ENCODE measurements at regions not wholly inside any gene's neighbourhood (a gene's known extent, or its start where the extent isn't known, plus 50 kb on each side); places are given as distances from the start of the nearest gene placed in this dataset.

DNA sequence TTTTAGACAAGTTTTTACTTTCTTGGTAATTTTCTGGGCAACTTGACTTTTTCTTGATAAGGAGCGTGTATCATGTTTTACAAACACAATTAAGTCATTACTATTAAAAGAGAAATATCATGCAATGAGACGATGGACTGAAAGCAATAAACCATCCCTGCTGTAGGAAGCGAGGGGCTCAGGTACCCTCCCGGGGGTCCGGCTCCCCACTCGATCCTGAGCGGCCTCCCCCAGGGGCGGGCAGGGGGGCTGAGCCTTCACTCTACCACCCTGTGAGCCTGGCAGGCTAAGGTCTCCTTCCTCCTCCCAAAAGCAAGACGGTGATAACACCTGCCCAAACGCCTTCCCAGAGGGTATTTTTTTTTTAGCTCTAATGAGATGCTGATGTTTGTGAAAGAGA lies 51.8 kb upstream of the ADGRA1 start:
- Histone ChIP-seq H3K4me1 (ENCODE audit: control insufficient read depth, insufficient read depth, low read length) (peaks cover 6% of the 10 kb centered on the region), H3K36me3 (ENCODE audit: control insufficient read depth, insufficient read depth, low read length) (no peaks in the 10 kb centered on the region), H3K27ac (ENCODE audit: low read length) (no peak overlapping the region), H3K4me3 (ENCODE audit: low read length) (no peak overlapping the region), H3K27me3 (ENCODE audit: control insufficient read depth, insufficient read depth, low read length) (peaks cover 64% of the 10 kb centered on the region), H3K9me3 (replicated peaks; ENCODE audit: control insufficient read depth, low read depth, low read length) (no peaks in the 10 kb centered on the region)
- no peak for DNase-seq
- WGBS (ENCODE audit: insufficient coverage), result 37% methylated on average over 7 of the region's 10 CpGs

DNA sequence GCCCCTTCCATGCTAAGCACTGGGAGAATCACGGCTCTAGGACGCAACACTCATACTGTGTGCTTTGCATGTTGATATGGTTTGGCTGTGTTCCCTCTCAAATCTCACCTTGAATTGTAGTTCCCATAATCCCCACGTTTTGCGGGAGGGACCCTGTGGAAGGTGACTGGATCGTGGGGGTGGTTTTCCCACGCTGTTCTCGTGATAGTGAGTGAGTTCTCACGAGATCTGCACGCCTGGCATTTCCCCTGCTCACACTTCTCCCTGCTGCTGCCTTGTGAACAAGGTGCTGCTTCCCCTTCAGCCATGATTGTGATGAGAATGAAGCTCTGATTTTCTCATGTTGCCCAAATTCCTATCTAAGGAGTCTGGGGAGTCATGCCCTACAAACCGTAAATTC lies 53.0 kb upstream of the ADGRA1 start:
- Histone ChIP-seq H3K27me3 (ENCODE audit: control insufficient read depth, insufficient read depth, low read length) (peaks cover 67% of the 10 kb centered on the region), H3K4me3 (ENCODE audit: low read length) (no peak overlapping the region), H3K9me3 (replicated peaks; ENCODE audit: control insufficient read depth, low read depth, low read length) (no peaks in the 10 kb centered on the region), H3K27ac (ENCODE audit: low read length) (no peak overlapping the region), H3K36me3 (ENCODE audit: control insufficient read depth, insufficient read depth, low read length) (no peaks in the 10 kb centered on the region), H3K4me1 (ENCODE audit: control insufficient read depth, insufficient read depth, low read length) (peaks cover 10% of the 10 kb centered on the region)
- 65% methylated on average over 4 of the region's 10 CpGs for WGBS (ENCODE audit: insufficient coverage)
- no peak for DNase-seq

DNA sequence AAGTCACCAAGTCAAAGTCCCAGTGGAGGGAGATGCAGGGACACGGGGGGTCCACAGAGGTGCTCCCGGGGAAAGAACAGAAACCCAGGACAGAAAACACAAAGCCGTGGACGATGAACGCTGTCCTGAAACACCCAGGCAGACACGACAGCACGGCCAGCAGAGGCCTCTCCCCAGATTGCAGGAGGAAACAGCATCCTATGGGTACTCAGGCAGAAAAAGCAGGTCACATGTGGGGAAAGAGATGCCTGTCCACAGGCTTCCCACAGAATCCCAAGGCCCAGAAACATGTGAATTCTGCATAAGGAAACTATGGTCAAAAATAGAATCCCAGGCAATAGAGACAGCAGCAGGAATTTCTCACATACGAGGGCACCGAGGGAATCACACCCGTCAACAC lies 53.6 kb upstream of the ADGRA1 start:
- Histone ChIP-seq H3K4me1 (ENCODE audit: control insufficient read depth, insufficient read depth, low read length) (peaks cover 10% of the 10 kb centered on the region), H3K36me3 (ENCODE audit: control insufficient read depth, insufficient read depth, low read length) (no peaks in the 10 kb centered on the region), H3K27me3 (ENCODE audit: control insufficient read depth, insufficient read depth, low read length) (peaks cover 66% of the 10 kb centered on the region), H3K9me3 (replicated peaks; ENCODE audit: control insufficient read depth, low read depth, low read length) (no peaks in the 10 kb centered on the region), H3K4me3 (ENCODE audit: low read length) (no peak overlapping the region), H3K27ac (ENCODE audit: low read length) (no peak overlapping the region)
- 60% methylated on average over 7 of the region's 10 CpGs for WGBS (ENCODE audit: insufficient coverage)
- no peak for DNase-seq

DNA sequence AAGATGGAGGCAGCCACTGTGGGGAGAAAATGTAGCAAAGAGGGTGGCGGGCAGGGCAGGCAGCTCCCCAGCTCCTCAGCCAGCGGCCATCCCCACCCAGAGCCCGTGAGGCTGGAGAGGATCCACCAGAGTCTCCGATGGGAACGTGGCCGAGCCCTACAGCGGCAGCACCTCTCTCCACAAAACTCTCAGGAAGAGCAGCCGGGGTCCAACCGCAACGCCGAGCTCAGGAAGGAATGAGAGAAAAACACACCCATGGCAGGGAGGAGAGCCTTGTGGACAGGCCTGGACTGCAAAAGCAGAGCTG lies 54.0 kb upstream of the ADGRA1 start:
- Histone ChIP-seq H3K36me3 (ENCODE audit: control insufficient read depth, insufficient read depth, low read length) (no peaks in the 10 kb centered on the region), H3K27me3 (ENCODE audit: control insufficient read depth, insufficient read depth, low read length) (peaks cover 66% of the 10 kb centered on the region), H3K4me1 (ENCODE audit: control insufficient read depth, insufficient read depth, low read length) (peaks cover 10% of the 10 kb centered on the region), H3K4me3 (ENCODE audit: low read length) (no peak overlapping the region), H3K27ac (ENCODE audit: low read length) (no peak overlapping the region), H3K9me3 (replicated peaks; ENCODE audit: control insufficient read depth, low read depth, low read length) (no peaks in the 10 kb centered on the region)
- WGBS (ENCODE audit: insufficient coverage), result 48% methylated on average over 5 of the region's 11 CpGs
- no peak for DNase-seq

DNA sequence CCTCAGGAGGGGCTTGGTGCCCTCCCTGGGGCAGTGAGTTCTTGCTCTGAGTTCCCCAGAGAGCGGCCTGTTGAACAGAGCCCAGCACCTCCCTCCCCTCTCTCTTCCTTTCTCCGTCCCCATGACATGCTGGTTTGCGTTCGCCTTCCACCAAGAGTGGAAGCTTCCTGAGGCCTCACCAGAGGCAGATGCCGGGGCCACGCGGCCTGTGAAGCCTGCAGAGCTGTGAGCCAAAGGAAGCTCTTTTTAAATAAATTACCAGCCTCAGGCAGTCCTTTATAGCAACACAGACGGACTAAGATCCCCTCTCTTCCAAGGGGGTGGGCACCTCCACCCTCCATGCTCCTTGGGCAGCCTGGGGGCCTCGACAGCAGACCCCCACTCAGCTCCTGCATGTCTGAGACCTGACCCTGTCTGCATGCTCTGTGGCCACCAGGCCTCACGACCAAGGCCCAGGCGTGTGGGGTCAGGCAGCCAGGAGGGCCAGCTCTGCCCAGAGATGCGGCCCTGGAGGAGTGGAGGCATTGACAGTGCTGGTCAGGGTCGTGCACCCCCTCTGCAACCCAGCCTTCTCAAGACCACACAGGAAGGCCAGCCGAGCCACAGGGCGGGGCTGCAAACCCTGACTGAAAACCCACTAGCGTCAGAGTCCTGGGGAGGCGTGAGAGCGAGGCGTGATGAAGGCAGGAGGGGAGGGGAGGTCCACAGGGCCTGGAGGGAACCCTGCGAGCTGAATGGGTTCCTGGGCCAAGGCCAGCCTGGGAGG lies 54.6 kb upstream of the ADGRA1 start:
- no peak overlapping the region for H3K27ac ChIP-seq (ENCODE audit: low read length)
- H3K4me1 ChIP-seq (ENCODE audit: control insufficient read depth, insufficient read depth, low read length), result peaks cover 10% of the 10 kb centered on the region
- DNase-seq, result no peak
- no peaks in the 10 kb centered on the region for H3K9me3 ChIP-seq (replicated peaks; ENCODE audit: control insufficient read depth, low read depth, low read length)
- WGBS (ENCODE audit: insufficient coverage), result 86% methylated on average over 16 of the region's 20 CpGs
- peaks cover 63% of the 10 kb centered on the region for H3K27me3 ChIP-seq (ENCODE audit: control insufficient read depth, insufficient read depth, low read length)
- no peak overlapping the region for H3K4me3 ChIP-seq (ENCODE audit: low read length)
- H3K36me3 ChIP-seq (ENCODE audit: control insufficient read depth, insufficient read depth, low read length), result no peaks in the 10 kb centered on the region

DNA sequence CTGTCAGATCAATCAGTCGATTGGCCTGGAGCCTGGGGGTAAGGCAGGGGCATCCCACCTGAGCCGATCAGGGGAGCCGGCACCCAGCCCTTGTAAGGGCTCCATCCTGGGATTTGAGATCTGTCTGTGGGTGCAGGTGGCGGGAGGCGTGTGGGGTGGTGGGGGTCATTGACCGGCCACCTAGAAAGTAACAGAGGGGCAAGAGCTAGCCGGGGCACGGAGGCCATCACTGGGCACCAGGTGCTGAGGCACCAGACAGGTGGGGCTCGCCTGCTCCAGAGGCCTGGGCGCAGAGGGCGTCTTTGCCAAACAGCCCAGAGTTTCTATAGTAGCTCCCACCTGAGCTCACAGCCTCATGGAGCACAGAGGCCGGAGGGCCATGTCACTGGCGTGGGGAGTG lies 55.5 kb upstream of the ADGRA1 start:
- peaks cover 64% of the 10 kb centered on the region for H3K27me3 ChIP-seq (ENCODE audit: control insufficient read depth, insufficient read depth, low read length)
- no peaks in the 10 kb centered on the region for H3K9me3 ChIP-seq (replicated peaks; ENCODE audit: control insufficient read depth, low read depth, low read length)
- no peak overlapping the region for H3K27ac ChIP-seq (ENCODE audit: low read length)
- no peaks in the 10 kb centered on the region for H3K36me3 ChIP-seq (ENCODE audit: control insufficient read depth, insufficient read depth, low read length)
- peaks cover 16% of the 10 kb centered on the region for H3K4me1 ChIP-seq (ENCODE audit: control insufficient read depth, insufficient read depth, low read length)
- 91% methylated on average over 11 of the region's 13 CpGs for WGBS (ENCODE audit: insufficient coverage)
- no peak for DNase-seq
- no peak overlapping the region for H3K4me3 ChIP-seq (ENCODE audit: low read length)

DNA sequence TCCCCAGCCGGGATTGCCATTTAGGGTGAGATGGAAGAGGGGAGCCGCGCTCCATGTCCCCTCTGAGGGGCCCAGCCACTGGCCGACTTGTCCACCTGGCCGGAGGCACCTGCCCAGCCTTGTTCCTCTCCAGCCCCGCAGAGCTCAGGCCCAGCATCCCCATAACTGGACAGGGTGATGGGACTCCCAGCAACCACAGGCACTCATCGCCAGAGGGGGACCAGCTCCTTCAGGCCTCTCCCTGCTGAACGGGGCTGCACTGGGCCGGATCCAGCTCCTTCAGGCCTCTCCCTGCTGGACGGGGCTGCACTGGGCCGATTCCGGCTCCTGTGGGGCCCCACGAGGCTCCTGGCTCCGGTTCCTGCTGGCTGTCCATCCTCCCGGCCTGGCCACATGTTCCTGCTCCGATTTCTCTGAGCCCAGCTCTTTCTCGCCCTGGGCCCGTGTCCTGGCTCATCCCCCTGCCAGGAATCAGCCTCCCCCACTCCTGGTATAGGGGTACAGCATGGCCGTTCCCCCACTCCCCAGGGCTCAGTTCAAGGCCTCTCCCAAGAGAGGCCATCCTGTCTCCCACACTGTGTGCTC lies 56.1 kb upstream of the ADGRA1 start:
- peaks cover 62% of the 10 kb centered on the region for H3K27me3 ChIP-seq (ENCODE audit: control insufficient read depth, insufficient read depth, low read length)

DNA sequence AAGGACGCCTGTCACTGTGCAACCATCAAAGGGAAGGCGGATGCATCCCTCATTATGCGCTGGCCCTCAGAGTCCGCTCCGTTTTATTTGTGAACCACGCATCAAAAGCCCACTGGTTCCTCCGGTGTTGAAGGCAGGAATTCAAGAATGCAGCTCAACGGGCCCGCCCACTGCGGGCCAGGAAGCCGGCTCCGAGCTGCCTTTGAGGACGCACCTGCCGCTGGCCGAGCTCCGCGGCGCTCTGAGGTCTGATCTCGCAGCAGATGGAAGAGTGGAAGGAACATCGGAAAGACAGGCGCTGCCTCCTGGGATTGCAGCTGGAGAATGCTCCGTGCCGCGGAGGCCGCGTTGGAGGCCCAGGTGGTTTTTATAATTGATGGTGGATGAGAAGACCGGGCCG lies 56.9 kb upstream of the ADGRA1 start:
- H3K36me3 ChIP-seq (ENCODE audit: control insufficient read depth, insufficient read depth, low read length), result no peaks in the 10 kb centered on the region
- no peak overlapping the region for H3K27ac ChIP-seq (ENCODE audit: low read length)
- 12% methylated on average over 28 of the region's 28 CpGs for WGBS (ENCODE audit: insufficient coverage)
- H3K4me3 ChIP-seq (ENCODE audit: low read length), result no peak overlapping the region
- peaks cover 18% of the 10 kb centered on the region for H3K4me1 ChIP-seq (ENCODE audit: control insufficient read depth, insufficient read depth, low read length)
- no peaks in the 10 kb centered on the region for H3K9me3 ChIP-seq (replicated peaks; ENCODE audit: control insufficient read depth, low read depth, low read length)
- H3K27me3 ChIP-seq (ENCODE audit: control insufficient read depth, insufficient read depth, low read length), result peaks cover 59% of the 10 kb centered on the region
- peak; percentile 42 for DNase-seq

More for the DNA sequence above, 56.1 kb upstream of the ADGRA1 start:
- WGBS (ENCODE audit: insufficient coverage), result 59% methylated on average over 18 of the region's 19 CpGs
- Histone ChIP-seq H3K9me3 (replicated peaks; ENCODE audit: control insufficient read depth, low read depth, low read length) (no peaks in the 10 kb centered on the region), H3K27ac (ENCODE audit: low read length) (no peak overlapping the region), H3K36me3 (ENCODE audit: control insufficient read depth, insufficient read depth, low read length) (no peaks in the 10 kb centered on the region), H3K4me3 (ENCODE audit: low read length) (no peak overlapping the region), H3K4me1 (ENCODE audit: control insufficient read depth, insufficient read depth, low read length) (peaks cover 18% of the 10 kb centered on the region)
- no peak for DNase-seq

DNA sequence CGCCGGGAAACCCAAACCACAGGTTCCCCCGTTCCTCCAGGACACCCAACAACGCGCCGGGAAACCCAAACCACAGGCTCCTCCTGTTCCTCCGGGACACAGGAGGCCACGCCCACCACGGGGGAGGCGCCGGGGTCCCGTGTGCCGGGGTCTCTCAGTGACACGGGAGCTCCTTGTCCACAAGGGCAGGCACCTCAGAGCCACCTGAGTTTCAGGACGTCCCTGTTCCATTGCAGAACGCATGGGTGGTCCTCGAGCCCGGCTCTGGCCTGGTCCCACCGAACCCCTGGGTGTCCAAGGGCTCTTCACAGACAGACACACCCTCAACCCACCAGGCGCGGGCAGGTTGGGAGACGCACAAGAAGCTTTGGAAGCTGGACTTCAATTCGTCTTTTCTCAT lies 57.6 kb upstream of the ADGRA1 start:
- H3K4me3 ChIP-seq (ENCODE audit: low read length), result no peak overlapping the region
- H3K36me3 ChIP-seq (ENCODE audit: control insufficient read depth, insufficient read depth, low read length), result no peaks in the 10 kb centered on the region
- H3K27ac ChIP-seq (ENCODE audit: low read length), result no peak overlapping the region
- H3K4me1 ChIP-seq (ENCODE audit: control insufficient read depth, insufficient read depth, low read length), result peaks cover 18% of the 10 kb centered on the region
- DNase-seq, result no peak
- peaks cover 56% of the 10 kb centered on the region for H3K27me3 ChIP-seq (ENCODE audit: control insufficient read depth, insufficient read depth, low read length)
- no peaks in the 10 kb centered on the region for H3K9me3 ChIP-seq (replicated peaks; ENCODE audit: control insufficient read depth, low read depth, low read length)
- 67% methylated on average over 22 of the region's 23 CpGs for WGBS (ENCODE audit: insufficient coverage)

DNA sequence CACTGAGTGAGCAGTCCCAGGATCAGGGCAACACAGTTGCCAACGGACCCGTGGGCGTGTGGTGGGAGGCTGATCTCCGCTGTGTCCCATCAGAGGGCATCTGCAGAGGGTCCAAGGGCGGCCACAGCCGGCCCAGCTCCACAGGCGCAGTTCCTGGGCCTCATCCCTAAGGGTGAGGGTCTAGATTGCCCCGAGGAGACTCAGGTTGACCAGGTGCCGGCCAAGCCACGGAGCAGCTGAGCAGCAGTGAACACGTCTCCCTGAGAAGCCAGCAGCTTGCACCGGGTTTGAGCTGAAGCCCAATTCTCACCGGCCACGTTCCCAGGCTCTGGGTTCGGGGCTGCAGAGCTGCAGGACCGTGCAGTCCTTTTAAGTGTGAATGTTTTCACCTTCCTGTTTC lies 58.8 kb upstream of the ADGRA1 start:
- no peaks in the 10 kb centered on the region for H3K9me3 ChIP-seq (replicated peaks; ENCODE audit: control insufficient read depth, low read depth, low read length)
- peaks cover 57% of the 10 kb centered on the region for H3K27me3 ChIP-seq (ENCODE audit: control insufficient read depth, insufficient read depth, low read length)
- no peak overlapping the region for H3K4me3 ChIP-seq (ENCODE audit: low read length)
- H3K36me3 ChIP-seq (ENCODE audit: control insufficient read depth, insufficient read depth, low read length), result no peaks in the 10 kb centered on the region
- H3K27ac ChIP-seq (ENCODE audit: low read length), result no peak overlapping the region
- no peak for DNase-seq
- H3K4me1 ChIP-seq (ENCODE audit: control insufficient read depth, insufficient read depth, low read length), result peaks cover 18% of the 10 kb centered on the region
- WGBS (ENCODE audit: insufficient coverage), result 86% methylated on average over 12 of the region's 16 CpGs
